ENCODE measurements at regions not wholly inside any gene's neighbourhood (a gene's known extent, or its start where the extent isn't known, plus 50 kb on each side); places are given as distances from the start of the nearest gene placed in this dataset.
A peak's percentile ranks its signal among the peaks of the same experiment; 100 is the strongest.

- no peak for TF ChIP-seq CTCF (IDR thresholded peaks at IDR 0.05)
- H3K4me3 Mint-ChIP-seq, result no peak overlapping the region; the same call in 1 of the 2 replicates
These were observed 490.2 kb upstream of the SALL1 start for GRCh38 chr16:51641191-51641765.

DNA sequence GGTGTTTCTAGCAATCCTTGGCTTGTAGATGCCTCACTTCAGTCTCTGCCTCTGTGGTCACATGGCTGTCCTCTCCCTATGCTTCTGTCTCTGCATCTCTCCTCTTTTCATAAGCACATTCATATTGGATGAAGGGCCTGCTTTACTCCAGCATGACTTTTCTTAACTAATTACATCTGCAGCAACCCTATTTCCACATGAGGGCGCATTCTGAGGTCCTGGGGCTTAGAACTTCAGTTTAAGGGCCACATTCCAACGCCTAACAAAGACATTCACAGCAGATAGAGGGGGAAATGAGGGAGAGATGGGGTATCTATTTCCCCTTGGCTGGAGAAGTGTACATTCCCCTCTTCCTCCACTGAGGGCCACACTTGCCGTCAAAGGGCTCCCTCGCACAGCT is 489.1 kb upstream of the SALL1 start:
- no peaks in the 10 kb centered on the region for H3K9me3 Mint-ChIP-seq
- H3K36me3 Mint-ChIP-seq (ENCODE audit: low read depth), result no peaks in the 10 kb centered on the region
- peaks cover 2% of the 10 kb centered on the region for H3K27me3 Mint-ChIP-seq (ENCODE audit: insufficient read depth)
- H3K27ac Mint-ChIP-seq, result no peak overlapping the region
- peak; percentile 17; the same call in 1 of the 2 replicates for TF ChIP-seq CTCF (IDR thresholded peaks at IDR 0.05)
- H3K4me1 Mint-ChIP-seq (ENCODE audit: low read depth), result peaks cover 58% of the 10 kb centered on the region; the same call in 1 of the 2 replicates
- DNase-seq, result no peak
- no peak overlapping the region for H3K4me3 Mint-ChIP-seq

More at GRCh38 chr16:51641191-51641765, 490.2 kb upstream of the SALL1 start:
- no peaks in the 10 kb centered on the region for H3K9me3 Mint-ChIP-seq
- H3K36me3 Mint-ChIP-seq (ENCODE audit: low read depth), result no peaks in the 10 kb centered on the region
- H3K27me3 Mint-ChIP-seq (ENCODE audit: insufficient read depth), result peaks cover 2% of the 10 kb centered on the region
- H3K27ac Mint-ChIP-seq, result no peak overlapping the region; the same call in 1 of the 2 replicates
- DNase-seq, result peak; percentile 66
- peaks cover 50% of the 10 kb centered on the region; the same call in 1 of the 2 replicates for H3K4me1 Mint-ChIP-seq (ENCODE audit: low read depth)

GRCh38 chr16:51638339-51639135 is 487.5 kb upstream of the SALL1 start:
- no peak for TF ChIP-seq CTCF (IDR thresholded peaks at IDR 0.05)
- peak overlapping the region; percentile 44; the same call in 1 of the 2 replicates for H3K4me3 Mint-ChIP-seq
- H3K9me3 Mint-ChIP-seq, result no peaks in the 10 kb centered on the region
- DNase-seq, result peak; percentile 15
- peaks cover 61% of the 10 kb centered on the region; the same call in 1 of the 2 replicates for H3K4me1 Mint-ChIP-seq (ENCODE audit: low read depth)
- H3K27ac Mint-ChIP-seq, result peak overlapping the region; percentile 55; the same call in 1 of the 2 replicates
- no peaks in the 10 kb centered on the region for H3K36me3 Mint-ChIP-seq (ENCODE audit: low read depth)
- peaks cover 2% of the 10 kb centered on the region for H3K27me3 Mint-ChIP-seq (ENCODE audit: insufficient read depth)

GRCh38 chr16:51637770-51638094 is 486.7 kb upstream of the SALL1 start:
- Mint-ChIP-seq H3K4me1 (ENCODE audit: low read depth) (peaks cover 61% of the 10 kb centered on the region; the same call in 1 of the 2 replicates), H3K4me3 (peak overlapping the region; percentile 55; the same call in 1 of the 2 replicates), H3K27ac (peak overlapping the region; percentile 40; the same call in 1 of the 2 replicates), H3K36me3 (ENCODE audit: low read depth) (no peaks in the 10 kb centered on the region), H3K9me3 (no peaks in the 10 kb centered on the region), H3K27me3 (ENCODE audit: insufficient read depth) (peaks cover 2% of the 10 kb centered on the region)
- no peak for DNase-seq
- no peak for TF ChIP-seq CTCF (IDR thresholded peaks at IDR 0.05)

DNA sequence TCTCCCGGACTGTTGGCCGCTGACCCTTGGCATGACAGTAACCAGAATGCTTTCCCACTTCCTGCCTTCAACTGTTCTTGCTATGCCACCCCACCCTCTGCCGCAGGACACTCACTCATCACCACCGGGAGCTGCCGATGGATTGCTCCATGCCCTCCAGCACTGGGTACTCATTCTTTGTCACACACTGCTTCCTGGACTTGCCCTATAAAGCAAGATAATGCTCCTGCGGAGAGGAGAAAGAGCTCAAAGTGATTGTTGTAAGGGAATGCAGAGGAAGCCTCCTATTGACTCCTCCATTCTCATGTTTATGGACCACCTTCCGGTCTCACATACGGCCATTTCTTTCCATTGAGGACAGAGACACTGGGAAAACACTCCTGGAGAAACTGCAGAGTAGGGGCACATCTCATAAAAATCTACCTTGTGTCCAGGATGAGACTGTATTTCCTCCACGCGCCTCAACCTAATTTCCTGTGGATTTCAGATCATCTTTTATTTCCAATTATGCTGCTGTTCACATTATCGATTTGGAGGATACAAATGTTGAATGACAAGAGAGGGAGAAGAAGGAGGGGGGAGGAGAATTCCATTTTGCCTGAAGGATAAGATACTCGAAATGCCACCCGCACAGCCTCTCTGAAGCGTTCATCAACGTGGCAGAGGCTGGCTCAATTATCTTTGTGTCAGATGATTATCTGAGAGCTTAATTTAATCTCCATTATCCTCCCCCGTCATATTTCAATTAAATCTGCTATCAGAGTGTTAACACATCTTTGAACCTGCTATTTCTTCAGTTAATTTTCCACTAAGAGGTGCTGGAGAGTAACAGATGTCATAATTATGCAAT is 486.1 kb upstream of the SALL1 start:
- peak overlapping the region; percentile 55; the same call in 1 of the 2 replicates for H3K4me3 Mint-ChIP-seq

More for the DNA sequence above, 486.1 kb upstream of the SALL1 start:
- H3K4me1 Mint-ChIP-seq (ENCODE audit: low read depth), result peaks cover 57% of the 10 kb centered on the region; the same call in 1 of the 2 replicates
- peaks cover 2% of the 10 kb centered on the region for H3K27me3 Mint-ChIP-seq (ENCODE audit: insufficient read depth)
- peak overlapping the region; percentile 58; the same call in 1 of the 2 replicates for H3K27ac Mint-ChIP-seq
- peak; percentile 84 for DNase-seq
- no peaks in the 10 kb centered on the region for H3K36me3 Mint-ChIP-seq (ENCODE audit: low read depth)
- H3K9me3 Mint-ChIP-seq, result no peaks in the 10 kb centered on the region
- TF ChIP-seq CTCF (IDR thresholded peaks at IDR 0.05), result no peak

Measured in HFFc6 (cell line).